NCI-H2171 (cell line): ENCODE measurements at regions not wholly inside any gene's neighbourhood (a gene's known extent, or its start where the extent isn't known, plus 50 kb on each side); places are given as distances from the start of the nearest gene placed in this dataset.
"Not testable (repeated sequence)": the region's sequence is repeated elsewhere in the genome, so short reads cannot be mapped to it uniquely, and the experiment has no call there.

Experiments used
- DNase-seq: peaks from one replicate; lab custom pipeline; 2025; lab: John Stamatoyannopoulos, UW

DNA sequence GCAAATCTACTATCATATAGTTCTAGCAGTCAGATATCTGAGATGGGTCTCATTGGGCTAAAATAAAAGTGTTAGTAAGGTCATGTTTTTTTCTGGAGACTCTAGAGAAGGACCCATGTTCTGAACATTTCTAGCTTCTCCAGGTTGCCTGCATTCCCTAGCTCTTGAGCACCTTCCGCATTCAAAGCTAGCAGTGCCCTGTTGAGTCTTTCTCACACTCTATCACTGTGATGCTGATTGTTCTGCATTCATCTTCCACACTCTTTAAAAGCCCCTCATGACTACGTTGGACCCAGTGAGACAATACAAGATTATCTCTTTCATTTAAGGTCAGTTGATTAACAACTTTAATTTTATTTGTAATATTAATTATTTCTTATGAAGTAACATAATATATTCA lies 433.3 kb upstream of the CHORDC1 start:
- DNase-seq, result no peak

- no peak for DNase-seq
Measured at GRCh38 chr11:90650153-90650552, 427.3 kb upstream of the CHORDC1 start.

DNA sequence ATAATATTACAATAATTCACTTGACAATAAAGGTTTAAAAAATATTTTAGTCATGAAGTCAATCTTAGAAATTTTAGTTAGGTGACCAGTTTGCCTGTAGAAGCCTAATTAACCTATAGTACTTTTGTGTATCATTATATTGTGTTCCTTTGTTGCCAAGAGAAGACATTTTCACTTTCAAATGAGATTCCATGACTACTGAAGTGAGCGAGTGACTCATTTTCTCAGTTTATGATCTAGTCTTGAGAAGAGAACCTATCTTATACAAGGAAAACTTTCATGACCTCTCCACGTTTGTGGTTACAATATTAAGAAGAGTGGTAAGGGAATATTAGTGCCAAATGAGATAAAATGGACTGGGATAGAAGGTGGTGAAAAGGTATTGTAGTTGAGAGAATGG lies 423.9 kb upstream of the CHORDC1 start:
- no peak for DNase-seq

GRCh38 chr11:90646266-90646665 lies 423.4 kb upstream of the CHORDC1 start:
- DNase-seq, result no peak

GRCh38 chr11:90639461-90639993 lies 416.7 kb upstream of the CHORDC1 start:
- no peak for DNase-seq

- DNase-seq, result no peak
Measured at GRCh38 chr11:90635886-90636285, 413.0 kb upstream of the CHORDC1 start.

DNA sequence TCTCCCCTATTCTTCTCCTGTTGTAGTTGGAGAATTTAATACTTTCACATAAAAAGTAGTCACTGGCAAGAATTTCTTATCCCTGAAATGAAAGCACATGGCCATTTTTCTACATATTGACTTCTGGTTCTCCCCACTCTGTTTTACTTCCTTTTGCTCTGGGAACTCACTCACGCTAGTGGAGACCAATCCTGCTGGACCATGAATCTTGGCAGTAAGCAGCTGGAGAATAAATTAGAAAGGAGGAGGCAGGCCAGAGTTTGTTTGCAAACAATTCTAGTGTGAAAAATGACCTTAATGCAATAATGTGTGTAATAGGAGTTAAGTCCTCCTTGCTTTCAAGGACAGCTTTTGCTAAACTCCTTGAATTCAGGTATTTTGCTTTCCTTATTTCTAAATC lies 412.3 kb upstream of the CHORDC1 start:
- DNase-seq, result no peak

DNA sequence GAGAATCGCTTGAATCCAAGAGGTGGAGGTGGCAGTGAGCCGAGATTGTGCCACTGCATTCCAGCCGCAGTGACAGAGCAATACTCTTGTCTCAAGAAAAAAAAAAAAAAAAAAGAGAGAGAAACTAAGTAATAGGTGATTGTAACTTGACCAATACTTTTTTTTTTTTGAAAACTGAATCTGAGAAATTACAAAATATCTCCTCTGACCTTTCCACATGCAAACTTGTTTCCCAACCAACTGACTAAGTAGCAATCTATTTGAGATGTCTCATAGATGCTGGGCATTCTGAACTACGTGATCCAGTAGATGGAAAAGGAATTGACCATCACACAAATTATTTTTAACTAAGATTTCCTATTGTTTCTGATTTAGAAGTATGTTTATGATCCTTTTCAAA lies 407.3 kb upstream of the CHORDC1 start:
- DNase-seq, result no peak

DNA sequence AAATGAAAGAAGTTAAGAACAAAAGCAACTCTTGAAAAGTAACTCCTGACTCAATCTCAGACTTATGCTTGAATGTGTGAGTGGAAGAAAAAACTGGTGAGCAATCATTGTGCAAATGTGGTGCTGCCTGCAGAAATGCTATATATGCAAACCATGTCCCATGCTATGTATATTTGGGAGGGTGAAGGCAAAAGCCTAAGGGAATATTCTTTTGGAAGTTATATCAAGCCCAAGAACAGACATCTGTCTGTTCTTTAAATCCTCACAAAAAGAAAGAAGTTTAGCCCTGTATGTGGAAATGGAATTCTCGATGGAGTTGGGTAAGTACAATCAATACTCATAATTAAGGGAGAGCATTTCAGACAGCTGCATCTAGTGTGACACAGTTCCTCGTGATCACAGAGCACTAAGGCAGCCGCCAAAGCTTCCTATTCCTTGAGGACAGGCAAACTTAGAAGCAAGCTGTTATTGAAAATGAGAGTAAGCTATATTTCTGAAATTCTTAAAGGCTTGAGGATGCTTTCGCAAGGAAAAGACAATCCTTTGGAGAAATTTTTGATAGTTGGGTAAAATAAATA lies 406.5 kb upstream of the CHORDC1 start:
- no peak for DNase-seq

DNA sequence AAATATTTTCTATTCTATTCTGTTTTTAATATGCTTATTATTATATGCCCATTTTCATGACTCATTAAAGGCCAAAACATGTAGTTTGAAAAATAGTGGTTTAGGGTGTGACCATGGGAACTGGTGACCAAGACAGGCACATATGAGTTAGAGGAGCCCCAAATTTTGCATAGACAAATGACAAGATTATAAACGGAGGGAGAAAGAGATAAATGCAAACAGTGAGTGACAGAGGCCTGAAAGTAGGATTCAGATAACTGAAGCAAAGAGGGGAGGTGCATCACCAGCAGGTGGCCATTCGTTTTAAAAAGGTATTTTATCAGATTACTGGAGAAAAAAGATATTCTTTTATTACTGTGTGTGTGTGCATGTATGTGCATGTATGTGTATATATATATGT lies 391.5 kb upstream of the CHORDC1 start:
- no peak for DNase-seq

DNA sequence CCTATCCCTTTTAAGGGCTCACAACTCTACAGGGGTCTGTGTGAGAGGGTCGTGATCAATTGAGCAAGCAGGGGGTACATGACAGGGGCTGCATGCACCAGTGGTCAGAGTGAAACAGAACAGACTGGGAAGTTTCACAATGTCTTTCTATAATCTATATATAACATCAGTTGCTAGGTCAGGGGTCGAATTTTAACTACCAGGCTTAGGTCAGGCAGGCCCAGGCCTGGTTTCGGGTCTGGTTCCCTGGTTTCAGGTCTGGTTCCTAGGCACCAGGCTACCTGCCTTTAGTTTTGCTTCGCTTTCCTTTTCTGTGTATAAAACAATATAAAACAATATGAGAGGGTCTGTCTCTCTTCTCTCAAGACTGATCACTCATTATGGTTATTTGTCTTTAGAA lies 390.2 kb upstream of the CHORDC1 start:
- DNase-seq, result not testable (repeated sequence)

GRCh38 chr11:90606721-90607120 lies 383.9 kb upstream of the CHORDC1 start:
- no peak for DNase-seq

GRCh38 chr11:90601261-90601660 lies 378.4 kb upstream of the CHORDC1 start:
- no peak for DNase-seq

DNA sequence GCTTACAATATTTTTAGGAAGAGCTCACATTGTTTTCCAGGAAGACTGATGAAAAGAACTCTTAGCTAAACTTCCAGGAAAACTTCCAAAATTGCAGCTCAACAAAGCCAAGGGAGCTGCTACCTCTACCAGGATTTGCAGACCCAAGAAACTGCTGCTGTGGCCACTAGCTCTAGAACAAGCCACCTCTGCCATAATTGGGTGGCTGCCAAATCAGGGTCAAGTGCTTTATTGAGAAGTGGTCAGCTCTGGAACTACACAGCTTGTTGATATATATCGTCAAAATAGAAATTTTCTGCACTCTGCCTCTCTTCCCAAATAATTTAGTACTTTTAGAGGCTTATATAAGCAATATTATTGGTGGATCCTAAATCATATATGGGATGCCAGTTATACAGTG lies 371.8 kb upstream of the CHORDC1 start:
- no peak for DNase-seq

- DNase-seq, result no peak
Measured at GRCh38 chr11:90593099-90593498, 370.2 kb upstream of the CHORDC1 start.

DNA sequence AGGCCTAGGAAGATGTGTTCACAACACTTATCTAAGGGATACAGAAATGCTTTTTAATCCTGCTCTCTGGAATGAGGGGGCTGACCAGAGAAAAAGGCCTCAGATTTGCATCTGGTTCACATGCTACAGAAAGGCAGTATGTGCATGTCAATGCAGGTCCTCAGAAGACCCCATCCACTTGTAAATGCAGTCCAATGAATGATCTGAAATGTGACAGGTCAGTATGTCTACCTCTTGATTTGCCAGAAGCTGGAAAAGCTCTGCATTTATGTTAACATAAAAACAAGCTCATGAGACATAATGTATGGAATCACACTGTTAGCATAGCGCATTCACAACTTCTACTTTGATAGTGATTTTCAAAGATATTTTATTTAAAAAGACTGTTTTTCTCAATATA lies 367.4 kb upstream of the CHORDC1 start:
- no peak for DNase-seq

- no peak for DNase-seq
Measured at GRCh38 chr11:90589735-90590134, 366.9 kb upstream of the CHORDC1 start.

GRCh38 chr11:90587896-90588295 lies 365.0 kb upstream of the CHORDC1 start:
- DNase-seq, result no peak

- no peak for DNase-seq
Measured at GRCh38 chr11:90585491-90585890, 362.6 kb upstream of the CHORDC1 start.

DNA sequence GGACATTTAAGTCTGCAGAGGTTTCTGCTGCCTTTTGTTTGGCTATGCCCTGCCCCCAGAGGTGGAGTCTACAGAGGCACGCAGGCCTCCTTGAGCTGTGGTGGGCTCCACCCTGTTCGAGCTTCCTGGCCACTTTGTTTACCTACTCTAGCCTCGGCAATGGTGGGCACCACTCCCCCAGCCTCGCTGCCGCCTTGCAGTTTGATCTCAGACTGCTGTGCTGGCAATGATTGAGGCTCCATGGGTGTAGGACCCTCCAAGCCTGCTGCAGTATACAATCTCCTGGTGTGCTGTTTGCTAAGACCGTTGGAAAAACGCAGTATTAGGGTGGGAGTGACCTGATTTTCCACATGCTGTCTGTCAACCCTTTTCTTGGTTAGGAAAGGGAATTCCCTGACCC lies 360.1 kb upstream of the CHORDC1 start:
- not testable (repeated sequence) for DNase-seq

DNA sequence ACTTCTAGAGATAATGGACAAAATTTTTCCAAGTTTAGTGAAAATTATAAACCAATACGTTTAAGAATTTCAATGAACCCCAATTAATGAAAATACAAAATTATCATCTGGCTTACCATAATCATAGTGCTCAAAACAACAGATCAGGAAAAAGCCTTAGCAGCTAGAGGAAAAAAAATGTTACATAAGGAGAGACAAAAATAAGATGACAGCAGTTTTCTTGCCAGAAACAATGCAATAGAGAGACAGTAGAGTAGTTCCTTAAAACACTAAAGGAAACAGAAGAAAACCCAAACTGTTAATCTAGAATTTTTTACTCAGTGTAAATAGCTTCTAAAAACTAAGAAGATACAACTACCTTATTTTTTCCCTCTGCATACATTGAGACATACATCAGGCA lies 341.7 kb upstream of the CHORDC1 start:
- no peak for DNase-seq

- DNase-seq, result no peak
Measured at GRCh38 chr11:90558328-90558865, 335.5 kb upstream of the CHORDC1 start.

DNA sequence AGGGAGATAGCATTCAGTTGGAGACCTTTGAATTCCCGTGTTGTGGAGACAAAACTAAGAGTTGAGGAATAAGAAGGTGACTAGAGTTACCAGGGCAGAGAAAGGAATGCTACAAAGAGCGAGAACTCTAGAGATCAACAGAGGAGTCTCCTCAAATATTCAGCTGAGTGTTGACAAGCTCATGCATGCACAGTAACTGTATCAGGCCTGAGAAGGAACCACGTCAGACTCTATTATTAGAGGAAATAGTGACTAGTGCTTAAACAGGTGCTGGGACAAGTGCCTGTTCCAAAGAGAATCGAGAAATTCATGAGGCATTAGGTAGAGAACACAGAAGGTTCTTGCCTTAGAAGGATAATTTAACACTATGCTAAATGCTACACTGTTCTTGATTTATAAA lies 333.8 kb upstream of the CHORDC1 start:
- no peak for DNase-seq

DNA sequence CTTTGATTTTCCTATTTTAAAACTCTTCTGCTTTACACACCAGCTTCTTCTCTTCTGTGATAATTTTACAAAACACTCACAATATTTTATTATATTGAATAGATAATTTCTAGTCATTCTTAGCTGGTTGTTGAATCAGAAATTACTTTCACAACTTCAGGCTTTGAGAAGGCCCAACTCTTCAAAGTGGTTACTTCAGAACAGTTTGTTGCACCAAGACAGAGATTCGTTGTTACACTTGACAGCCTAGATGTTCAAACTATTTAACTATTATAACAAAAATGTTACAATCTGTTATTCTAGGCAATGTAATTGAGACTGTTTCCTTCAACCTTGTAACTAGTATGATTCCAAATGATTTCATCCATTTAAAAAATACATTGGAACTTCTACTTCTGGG lies 333.2 kb upstream of the CHORDC1 start:
- no peak for DNase-seq
